GM06990 (cell line): ENCODE measurements at regions not wholly inside any gene's neighbourhood (a gene's known extent, or its start where the extent isn't known, plus 50 kb on each side); places are given as distances from the start of the nearest gene placed in this dataset.

Experiments used
- DNase-seq: peaks from one replicate; pipeline ENCODE4 v3.0.0-alpha.2; 2011; ENCODE audit not compliant: insufficient read length; ENCODE audit errors: extremely low read depth
- H3K27me3 ChIP-seq: replicated peaks from 2 replicates; pipeline ENCODE4 v1.6.0; 2011; ENCODE audit warnings: low read length; ENCODE audit not compliant: control insufficient read depth, insufficient read depth
- H3K36me3 ChIP-seq: 2 replicates; pipeline ENCODE4 v1.5.1; 2011; ENCODE audit warnings: low read length; ENCODE audit not compliant: control insufficient read depth, insufficient read depth
- H3K4me3 ChIP-seq: replicated peaks from 2 replicates; pipeline ENCODE4 v1.5.1; 2011; ENCODE audit warnings: low read depth, mild to moderate bottlenecking, control low read depth, low read length
- TF ChIP-seq, protein P1 (sequence below): IDR thresholded peaks from 2 replicates; pipeline ENCODE4 v1.5.1; 2011; ENCODE audit warnings: low read length, control low read depth, mild to moderate bottlenecking, inconsistent platforms; ENCODE audit not compliant: insufficient read depth, poor library complexity, severe bottlenecking

DNA sequence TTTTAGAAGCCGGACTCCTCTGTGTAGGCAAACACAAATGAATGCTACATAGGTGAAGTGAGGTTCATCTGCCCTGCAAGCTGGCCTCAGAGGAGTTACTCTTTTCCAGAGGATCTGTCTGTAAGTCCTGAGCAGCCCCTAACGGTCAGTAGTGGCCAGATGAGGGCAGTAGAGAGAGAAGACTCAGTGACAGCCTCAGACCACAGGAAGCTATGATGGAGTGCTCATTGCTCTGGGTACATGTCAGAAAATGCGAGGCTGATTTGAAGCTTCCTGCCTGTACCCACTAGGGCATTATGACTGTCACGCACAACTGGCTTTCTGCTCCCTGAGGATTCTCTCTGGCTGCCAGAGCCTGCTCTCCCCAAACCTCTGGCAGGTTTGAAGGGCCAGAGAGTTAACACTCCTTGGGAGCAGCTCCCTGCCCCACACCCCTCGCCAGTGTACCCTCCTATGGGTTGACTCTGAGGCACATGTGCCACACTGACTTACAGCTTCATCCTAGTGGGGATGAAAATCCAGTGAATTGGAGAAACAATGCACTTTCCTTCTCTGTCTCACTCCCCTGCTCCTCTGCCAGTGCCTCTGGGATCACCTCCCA, 141.5 kb downstream of the GABRG2 start:
- H3K4me3 ChIP-seq, result no peak overlapping the region
- TF ChIP-seq, protein P1, sequence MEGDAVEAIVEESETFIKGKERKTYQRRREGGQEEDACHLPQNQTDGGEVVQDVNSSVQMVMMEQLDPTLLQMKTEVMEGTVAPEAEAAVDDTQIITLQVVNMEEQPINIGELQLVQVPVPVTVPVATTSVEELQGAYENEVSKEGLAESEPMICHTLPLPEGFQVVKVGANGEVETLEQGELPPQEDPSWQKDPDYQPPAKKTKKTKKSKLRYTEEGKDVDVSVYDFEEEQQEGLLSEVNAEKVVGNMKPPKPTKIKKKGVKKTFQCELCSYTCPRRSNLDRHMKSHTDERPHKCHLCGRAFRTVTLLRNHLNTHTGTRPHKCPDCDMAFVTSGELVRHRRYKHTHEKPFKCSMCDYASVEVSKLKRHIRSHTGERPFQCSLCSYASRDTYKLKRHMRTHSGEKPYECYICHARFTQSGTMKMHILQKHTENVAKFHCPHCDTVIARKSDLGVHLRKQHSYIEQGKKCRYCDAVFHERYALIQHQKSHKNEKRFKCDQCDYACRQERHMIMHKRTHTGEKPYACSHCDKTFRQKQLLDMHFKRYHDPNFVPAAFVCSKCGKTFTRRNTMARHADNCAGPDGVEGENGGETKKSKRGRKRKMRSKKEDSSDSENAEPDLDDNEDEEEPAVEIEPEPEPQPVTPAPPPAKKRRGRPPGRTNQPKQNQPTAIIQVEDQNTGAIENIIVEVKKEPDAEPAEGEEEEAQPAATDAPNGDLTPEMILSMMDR, result peak; percentile 67
- no peak for DNase-seq
- H3K36me3 ChIP-seq, result no peaks in the 10 kb centered on the region
- no peaks in the 10 kb centered on the region for H3K27me3 ChIP-seq

DNA sequence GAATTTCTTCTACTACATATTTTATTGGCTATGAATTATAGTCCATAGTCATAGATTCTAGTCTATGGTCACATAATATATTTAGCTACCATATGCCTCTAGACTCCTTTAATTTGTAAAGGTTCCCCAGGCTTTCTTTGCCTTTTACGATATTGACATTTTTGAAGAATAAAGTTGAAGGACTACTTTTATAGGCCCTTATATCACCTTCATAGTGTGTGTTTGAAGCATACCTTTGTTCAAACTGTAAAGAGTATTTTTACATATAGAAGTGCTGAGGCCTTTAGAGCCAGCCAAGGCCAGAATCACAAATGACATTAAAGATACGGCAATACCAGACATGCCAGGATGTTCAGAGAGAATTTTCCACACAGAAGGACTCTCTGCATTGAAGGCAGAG, 147.0 kb downstream of the GABRG2 start:
- Histone ChIP-seq H3K4me3 (no peak overlapping the region), H3K27me3 (no peaks in the 10 kb centered on the region), H3K36me3 (no peaks in the 10 kb centered on the region)
- DNase-seq, result no peak
- TF ChIP-seq, protein P1, result no peak

DNA sequence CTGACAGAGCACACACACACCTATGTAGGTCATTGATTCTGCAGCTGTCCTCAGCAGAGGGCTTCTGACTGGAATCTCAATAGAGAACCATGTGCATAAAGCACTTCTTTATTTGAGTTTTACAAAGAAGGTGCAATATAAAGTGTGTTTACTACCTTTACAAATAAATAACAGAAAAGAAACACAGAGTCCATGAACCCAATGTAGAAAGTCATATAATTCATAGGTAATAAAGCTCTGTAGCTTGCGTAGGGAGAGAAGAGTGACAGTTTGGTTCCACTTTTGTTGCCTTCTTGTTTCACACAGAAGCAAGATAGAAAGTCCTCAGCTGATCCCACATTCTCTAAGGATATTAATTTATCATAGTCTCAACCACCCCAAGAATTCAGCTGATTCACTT, 149.5 kb downstream of the GABRG2 start:
- Histone ChIP-seq H3K4me3 (no peak overlapping the region), H3K36me3 (no peaks in the 10 kb centered on the region), H3K27me3 (no peaks in the 10 kb centered on the region)
- TF ChIP-seq, protein P1, result no peak
- no peak for DNase-seq

DNA sequence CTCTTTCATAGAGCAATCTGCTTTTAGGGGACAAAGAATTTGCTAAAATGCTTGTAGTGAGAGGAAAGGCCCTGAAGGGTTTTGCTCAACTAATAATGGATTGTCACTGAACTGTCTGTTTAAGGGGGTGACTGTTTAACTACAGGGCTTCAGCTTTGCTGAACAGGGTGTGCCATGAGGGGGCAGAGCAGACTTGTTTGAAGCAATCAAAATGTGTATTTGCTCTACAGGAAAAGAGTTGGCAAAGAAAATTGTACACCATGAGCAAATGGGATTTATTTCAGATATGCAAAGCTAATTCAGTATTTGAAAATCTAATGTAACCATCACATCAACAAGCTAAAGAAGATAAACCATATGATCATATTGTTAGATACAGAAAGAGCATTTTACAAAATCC, 154.3 kb downstream of the GABRG2 start:
- no peak for DNase-seq
- no peak overlapping the region for H3K4me3 ChIP-seq
- TF ChIP-seq, protein P1, result no peak
- no peaks in the 10 kb centered on the region for H3K36me3 ChIP-seq
- H3K27me3 ChIP-seq, result no peaks in the 10 kb centered on the region

DNA sequence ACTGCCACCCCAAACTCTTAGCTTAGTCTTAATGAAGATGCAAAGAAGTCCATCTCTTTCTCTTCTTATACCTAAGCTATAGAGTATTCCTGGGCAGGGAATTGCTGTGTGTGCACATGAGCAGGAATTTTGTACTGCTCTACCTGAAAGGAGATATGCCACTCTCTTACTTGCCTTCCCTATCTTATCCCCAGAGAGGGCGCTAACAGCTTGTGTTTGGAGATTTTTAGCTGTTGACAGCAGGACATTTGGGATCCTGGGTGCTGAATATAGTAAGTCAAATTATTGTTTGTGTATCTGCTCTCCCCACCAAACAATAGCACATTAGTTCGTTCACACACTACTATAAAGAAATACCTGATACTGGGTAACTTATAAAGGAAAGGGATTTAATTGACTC, 159.5 kb downstream of the GABRG2 start:
- TF ChIP-seq, protein P1, result no peak
- Histone ChIP-seq H3K36me3 (no peaks in the 10 kb centered on the region), H3K4me3 (no peak overlapping the region), H3K27me3 (no peaks in the 10 kb centered on the region)
- DNase-seq, result no peak

DNA sequence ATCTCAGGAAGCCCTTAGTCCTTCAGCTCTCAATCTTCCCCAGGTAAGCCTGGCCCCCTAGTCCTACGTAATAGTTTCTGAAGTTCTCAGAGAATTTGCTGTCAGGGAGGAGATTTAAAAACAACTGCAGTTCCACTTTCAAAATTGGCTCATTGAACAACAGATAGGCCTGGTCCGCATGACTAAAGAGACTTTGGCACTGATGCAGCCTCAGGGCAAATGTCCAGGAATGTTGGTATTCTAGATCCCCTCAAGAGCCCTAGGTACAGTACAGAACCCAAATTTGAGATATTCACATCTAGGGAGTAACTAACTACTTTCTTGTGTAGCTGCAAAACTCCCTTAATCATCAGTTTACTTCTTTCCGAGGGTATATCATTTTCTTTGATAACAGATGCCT, 162.8 kb downstream of the GABRG2 start:
- TF ChIP-seq, protein P1, result no peak

More for the DNA sequence above, 162.8 kb downstream of the GABRG2 start:
- no peak overlapping the region for H3K4me3 ChIP-seq
- DNase-seq, result no peak
- H3K27me3 ChIP-seq, result no peaks in the 10 kb centered on the region
- no peaks in the 10 kb centered on the region for H3K36me3 ChIP-seq
